Ascending aorta (tissue), 2 donors: ENCODE measurements at regions not wholly inside any gene's neighbourhood (a gene's known extent, or its start where the extent isn't known, plus 50 kb on each side); places are given as distances from the start of the nearest gene placed in this dataset.

Source experiments
- DNase-seq, 2 donors: peaks; one replicate each; pipeline ENCODE4 v3.0.0-alpha.2; 2019; ENCODE audit warnings: low spot score in 2 of 2
- H3K27ac ChIP-seq, 2 donors: fragments of 200-600 bp; sonication (generic); one replicate each; pipeline ENCODE4 v1.5.1; 2016 to 2017; ENCODE audit warnings: mild to moderate bottlenecking in 1 of 2
- H3K27me3 ChIP-seq: fragments of 200-600 bp; sonication (generic); one replicate; pipeline ENCODE4 v1.5.1; 2017
- H3K36me3 ChIP-seq, 2 donors: fragments of 200-600 bp; sonication (generic); one replicate each; pipeline ENCODE4 v1.5.1; 2016
- H3K4me1 ChIP-seq, 2 donors: fragments of 200-600 bp; sonication (generic); one replicate each; pipeline ENCODE4 v1.5.1; 2016 to 2017; ENCODE audit warnings: mild to moderate bottlenecking in 1 of 2
- H3K4me3 ChIP-seq, 2 donors: fragments of 200-600 bp; sonication (generic); one replicate each; pipeline ENCODE4 v1.5.1; 2016 to 2017; ENCODE audit warnings: mild to moderate bottlenecking in 1 of 2
- H3K9me3 ChIP-seq, 2 donors: fragments of 200-600 bp; sonication (generic); one replicate each; pipeline ENCODE4 v1.5.1; 2016
- intact Hi-C: fragments of 100-400 bp; cut with DNase I; formaldehyde crosslinking; loops from one replicate; pipeline ENCODE4 v1.15.1; 2023
- TF ChIP-seq, protein P1 (sequence below), 3 experiments: fragments of 200-600 bp in 2 of 3; fragments of 450-650 bp in 1 of 3; sonication (generic) in 2 of 3; IDR thresholded peaks; one replicate each; pipeline ENCODE4 v1.5.1; 2016 to 2019; ENCODE audit warnings: antibody characterized with exemption in 3 of 3, mild to moderate bottlenecking in 1 of 3, moderate library complexity in 1 of 3

DNA sequence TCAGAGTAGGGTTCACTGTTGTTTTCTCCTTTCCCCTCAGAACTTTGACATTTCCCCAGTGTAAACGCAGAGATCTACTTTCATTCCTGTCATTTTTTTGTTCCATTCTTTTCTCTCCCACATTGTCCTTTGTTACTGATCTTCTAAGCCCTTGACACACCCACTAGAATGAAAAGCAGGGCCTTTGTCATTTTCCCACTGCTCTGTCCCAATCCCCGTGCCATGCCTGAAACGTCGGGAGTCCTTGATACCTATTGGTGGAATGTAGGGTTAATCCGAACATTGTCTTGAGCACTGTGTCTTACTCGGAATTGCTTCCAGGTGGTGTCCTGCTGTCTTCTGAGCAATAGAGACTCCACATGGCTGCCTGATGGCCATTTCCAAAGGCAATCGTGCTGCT, 887.1 kb upstream of the FRG1 start:
- intact Hi-C loops: no loop called here
- no peak overlapping the region for H3K27ac ChIP-seq
- no peak overlapping the region for H3K4me3 ChIP-seq
- H3K4me1 ChIP-seq: no peaks in the 10 kb centered on the region
- no peaks in the 10 kb centered on the region for H3K36me3 ChIP-seq
- no peaks in the 10 kb centered on the region for H3K27me3 ChIP-seq
- no peak for DNase-seq
- TF ChIP-seq, protein P1, sequence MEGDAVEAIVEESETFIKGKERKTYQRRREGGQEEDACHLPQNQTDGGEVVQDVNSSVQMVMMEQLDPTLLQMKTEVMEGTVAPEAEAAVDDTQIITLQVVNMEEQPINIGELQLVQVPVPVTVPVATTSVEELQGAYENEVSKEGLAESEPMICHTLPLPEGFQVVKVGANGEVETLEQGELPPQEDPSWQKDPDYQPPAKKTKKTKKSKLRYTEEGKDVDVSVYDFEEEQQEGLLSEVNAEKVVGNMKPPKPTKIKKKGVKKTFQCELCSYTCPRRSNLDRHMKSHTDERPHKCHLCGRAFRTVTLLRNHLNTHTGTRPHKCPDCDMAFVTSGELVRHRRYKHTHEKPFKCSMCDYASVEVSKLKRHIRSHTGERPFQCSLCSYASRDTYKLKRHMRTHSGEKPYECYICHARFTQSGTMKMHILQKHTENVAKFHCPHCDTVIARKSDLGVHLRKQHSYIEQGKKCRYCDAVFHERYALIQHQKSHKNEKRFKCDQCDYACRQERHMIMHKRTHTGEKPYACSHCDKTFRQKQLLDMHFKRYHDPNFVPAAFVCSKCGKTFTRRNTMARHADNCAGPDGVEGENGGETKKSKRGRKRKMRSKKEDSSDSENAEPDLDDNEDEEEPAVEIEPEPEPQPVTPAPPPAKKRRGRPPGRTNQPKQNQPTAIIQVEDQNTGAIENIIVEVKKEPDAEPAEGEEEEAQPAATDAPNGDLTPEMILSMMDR (IDR thresholded peaks at IDR 0.05): no peak
- no peaks in the 10 kb centered on the region for H3K9me3 ChIP-seq

DNA sequence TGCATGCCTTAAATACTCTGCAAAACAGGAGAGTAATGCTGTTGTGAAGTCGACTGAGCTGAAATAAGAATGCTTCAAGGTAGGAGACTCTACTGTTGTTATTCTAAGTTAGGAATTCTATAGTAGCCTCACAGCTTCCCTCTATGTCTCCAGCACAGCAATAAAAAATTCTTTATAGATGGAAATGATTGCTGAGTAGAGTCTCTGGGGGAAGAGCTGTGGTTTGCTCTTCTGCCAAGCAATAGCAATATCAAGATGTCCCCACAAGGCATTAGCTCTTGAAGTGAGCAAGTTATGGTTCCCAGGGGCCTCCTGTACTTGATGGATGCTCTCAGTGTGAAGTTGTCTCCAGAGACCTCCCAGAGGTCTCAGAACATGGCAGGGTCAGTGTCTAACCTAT, 880.6 kb upstream of the FRG1 start:
- intact Hi-C loops: no loop called here
- no peak for DNase-seq
- Histone ChIP-seq H3K36me3 (no peaks in the 10 kb centered on the region), H3K9me3 (peaks cover 0 to 6% of the 10 kb centered on the region in 2 donors), H3K4me3 (no peak overlapping the region), H3K4me1 (no peaks in the 10 kb centered on the region), H3K27me3 (no peaks in the 10 kb centered on the region), H3K27ac (no peak overlapping the region)
- TF ChIP-seq, protein P1 (IDR thresholded peaks at IDR 0.05): no peak

DNA sequence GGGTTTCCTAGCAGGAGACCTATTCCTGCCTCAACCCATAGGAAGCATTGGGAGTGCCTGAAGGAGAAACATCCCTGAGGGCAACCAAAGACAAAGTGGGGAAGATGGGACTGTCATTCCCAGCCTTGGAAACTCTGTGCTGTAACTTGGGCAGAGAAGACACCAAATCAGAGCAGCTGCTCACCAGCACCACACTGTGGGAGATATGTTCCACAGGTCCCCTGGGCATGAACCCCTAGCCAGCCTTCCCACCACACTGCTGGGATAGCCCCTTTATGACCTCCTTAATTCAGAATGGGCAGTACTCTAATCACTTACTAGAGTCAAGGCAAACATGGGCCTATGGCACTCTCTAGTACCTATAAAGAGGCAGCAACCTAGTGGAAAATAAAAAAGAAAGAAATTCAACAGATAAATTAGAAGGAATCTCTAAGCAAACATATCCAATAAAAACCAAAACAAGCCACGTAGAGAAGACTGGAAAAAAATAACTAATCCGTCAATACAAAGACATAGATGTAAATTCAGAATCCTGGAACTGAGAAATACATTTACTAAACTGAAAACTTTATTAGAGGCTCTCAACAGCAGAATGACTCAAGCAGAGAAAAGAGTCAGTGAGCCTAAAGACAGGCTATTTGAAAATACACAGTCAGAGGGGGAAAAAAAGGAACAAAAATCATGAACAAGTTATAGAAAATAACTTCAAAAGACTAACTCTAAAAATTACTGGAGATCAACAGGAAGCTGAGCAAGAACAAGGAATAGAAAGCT, 878.4 kb upstream of the FRG1 start:
- Histone ChIP-seq H3K27ac (no peak overlapping the region), H3K4me3 (no peak overlapping the region), H3K36me3 (no peaks in the 10 kb centered on the region), H3K27me3 (no peaks in the 10 kb centered on the region), H3K9me3 (peaks cover 0 to 6% of the 10 kb centered on the region in 2 donors), H3K4me1 (no peaks in the 10 kb centered on the region)
- intact Hi-C loops: no loop called here
- DNase-seq: no peak
- TF ChIP-seq, protein P1 (IDR thresholded peaks at IDR 0.05): no peak

DNA sequence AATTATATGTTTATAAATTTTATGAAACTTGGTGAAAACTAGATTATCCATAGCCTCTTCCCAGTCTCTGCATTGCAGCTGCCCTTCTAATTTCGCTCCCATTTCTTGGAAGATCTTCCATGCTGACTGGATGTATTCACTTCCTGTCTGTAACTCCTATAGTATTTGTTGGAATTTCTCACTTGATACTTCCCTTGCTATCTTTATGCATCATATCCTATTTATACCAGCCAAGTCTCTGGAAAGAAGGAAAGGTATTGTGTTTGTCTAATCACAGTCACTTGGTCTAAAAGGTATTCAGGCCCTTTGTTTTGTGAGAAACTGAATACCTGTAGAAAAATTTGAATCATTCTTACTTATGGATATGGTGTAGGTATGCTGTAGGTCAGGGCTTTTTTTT, 870.9 kb upstream of the FRG1 start:
- no peak for DNase-seq
- Histone ChIP-seq H3K4me3 (no peak overlapping the region), H3K36me3 (no peaks in the 10 kb centered on the region), H3K9me3 (no peaks in the 10 kb centered on the region), H3K27me3 (no peaks in the 10 kb centered on the region), H3K4me1 (no peaks in the 10 kb centered on the region), H3K27ac (no peak overlapping the region)
- intact Hi-C loops: no loop called here
- TF ChIP-seq, protein P1 (IDR thresholded peaks at IDR 0.05): no peak

DNA sequence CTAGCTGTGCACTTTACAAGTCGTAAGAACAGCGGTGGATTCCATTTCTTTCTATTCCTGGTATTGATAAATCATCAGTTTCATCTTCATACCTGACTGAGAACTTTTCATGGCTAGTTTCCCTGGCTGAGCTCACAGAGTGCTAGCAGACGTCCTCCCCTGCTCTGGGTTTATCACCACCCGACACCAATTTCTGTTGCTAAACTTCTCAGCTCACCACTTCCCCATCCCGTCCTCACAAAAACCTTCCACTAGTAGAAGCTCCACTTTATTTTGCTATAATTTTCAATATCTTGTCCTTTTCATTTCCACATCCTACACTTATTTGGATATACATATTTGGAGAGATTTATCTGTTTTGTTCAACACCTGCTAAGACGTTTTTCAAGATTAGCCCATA, 869.4 kb upstream of the FRG1 start:
- no peak for DNase-seq
- Histone ChIP-seq H3K4me3 (no peak overlapping the region), H3K27ac (no peak overlapping the region), H3K36me3 (no peaks in the 10 kb centered on the region), H3K9me3 (no peaks in the 10 kb centered on the region), H3K4me1 (no peaks in the 10 kb centered on the region), H3K27me3 (no peaks in the 10 kb centered on the region)
- intact Hi-C loops: no loop called here
- TF ChIP-seq, protein P1 (IDR thresholded peaks at IDR 0.05): no peak
